ENCODE measurements at regions not wholly inside any gene's neighbourhood (a gene's known extent, or its start where the extent isn't known, plus 50 kb on each side); places are given as distances from the start of the nearest gene placed in this dataset.

DNA sequence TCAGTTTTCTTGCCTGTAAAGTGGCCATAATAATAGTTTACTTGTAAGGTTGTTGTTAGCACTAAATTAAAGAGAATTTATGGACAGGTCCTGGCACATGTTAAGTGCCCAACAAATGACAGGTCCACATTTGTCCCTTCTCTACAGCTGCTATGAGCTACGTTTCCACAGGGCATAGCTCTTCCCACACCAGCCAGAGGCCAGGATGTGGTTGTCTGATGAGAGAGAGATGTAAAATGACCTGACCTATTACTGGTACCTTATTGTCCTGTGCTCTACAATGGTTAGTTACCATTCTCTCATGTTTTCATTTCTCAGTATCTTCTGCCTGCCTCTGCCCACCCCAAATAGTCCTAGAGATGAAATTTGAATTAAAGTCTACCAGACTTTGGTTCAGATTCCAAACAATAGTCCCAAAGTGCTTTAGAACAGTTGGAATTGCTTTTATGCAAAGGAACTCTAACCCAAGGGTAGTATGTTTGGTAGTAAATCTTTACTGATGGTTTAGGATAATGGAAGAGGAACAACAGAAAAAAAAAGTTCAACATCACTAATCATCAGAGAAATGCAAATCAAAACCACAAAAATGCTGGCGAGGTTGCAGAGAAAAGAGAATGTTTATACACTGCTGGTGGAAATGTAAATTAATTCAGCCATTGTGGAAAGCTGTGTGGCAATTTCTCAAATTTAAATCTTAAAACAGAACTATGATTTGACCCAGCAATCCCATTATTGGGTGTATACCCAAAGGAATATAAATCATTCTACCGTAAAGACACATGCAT is 57.1 kb upstream of the ANKFN1 start:
- peak; percentile 25 for DNase-seq (ENCODE audit: low read depth)

DNA sequence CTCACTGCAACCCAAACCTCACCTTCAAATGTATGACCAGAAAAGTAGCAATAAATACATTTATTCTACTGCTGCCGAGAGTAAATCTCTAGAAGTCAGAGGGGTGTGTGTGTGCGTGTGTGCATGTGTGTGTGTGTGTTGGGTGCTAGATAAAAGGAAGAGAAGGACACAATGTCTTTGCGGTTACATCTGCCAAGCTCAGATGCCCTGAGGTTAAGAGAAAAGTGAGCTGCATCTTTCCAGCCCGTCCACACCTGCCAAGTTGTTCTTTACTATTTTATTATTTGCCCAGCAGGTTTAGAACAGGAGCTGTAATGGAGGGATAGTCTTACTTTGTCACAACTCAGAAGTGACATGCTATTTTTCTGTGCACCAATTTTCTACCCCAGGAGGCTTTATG is 54.5 kb upstream of the ANKFN1 start:
- DNase-seq (ENCODE audit: low read depth) = no peak

DNA sequence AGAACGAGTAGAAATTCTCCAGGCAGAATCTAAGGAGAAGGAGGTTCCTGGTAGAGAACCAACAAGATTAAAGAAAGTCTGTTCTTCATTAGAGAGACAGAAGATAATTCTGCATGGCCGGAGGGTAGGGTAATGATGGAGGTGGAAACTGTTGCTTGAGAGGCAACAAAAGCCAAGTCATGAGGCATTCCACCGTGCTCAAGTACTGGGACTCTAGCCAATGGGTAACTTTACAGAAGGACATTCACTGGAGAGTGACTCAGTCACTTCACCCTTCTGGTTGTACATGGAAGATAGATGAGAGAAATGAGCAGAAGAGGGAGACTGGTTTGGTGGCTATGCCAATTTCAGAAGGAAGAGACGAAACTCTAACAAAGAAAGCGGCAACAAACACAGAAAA is 53.6 kb upstream of the ANKFN1 start:
- peak; percentile 47 for DNase-seq (ENCODE audit: low read depth)
